Common myeloid progenitor, CD34-positive (primary cell): ENCODE measurements at regions not wholly inside any gene's neighbourhood (a gene's known extent, or its start where the extent isn't known, plus 50 kb on each side); places are given as distances from the start of the nearest gene placed in this dataset.

Source experiments
- CTCF ChIA-PET: fragments of 350-600 bp; sonication (Branson Sonifier 250); formaldehyde crosslinking; loops from one replicate; lab custom pipeline; 2021; ENCODE audit warnings: antibody characterized with exemption; lab: Charles Lee
- POLR2A ChIA-PET: fragments of 350-600 bp; sonication (Branson Sonifier 250); formaldehyde crosslinking; loops from one replicate; lab custom pipeline; 2021; ENCODE audit warnings: antibody characterized with exemption; lab: Charles Lee
- DNase-seq, 3 donors: peaks; one replicate each; pipeline versions ENCODE4 v3.0.0 to v3.0.0-alpha.2; 2013
- H3K27ac ChIP-seq, 2 experiments: 1 replicate in 1 of 2; 2 replicates in 1 of 2; pipeline ENCODE4 v1.7.0; 2013; ENCODE audit warnings: inconsistent platforms in 2 of 2, low read length in 2 of 2, mild to moderate bottlenecking in 2 of 2, low read depth in 1 of 2, moderate library complexity in 1 of 2; ENCODE audit not compliant: severe bottlenecking in 2 of 2, insufficient read depth in 1 of 2, poor library complexity in 1 of 2
- H3K27me3 ChIP-seq, 5 experiments: replicated peaks in 2 of 5; 1 replicate in 3 of 5; 2 replicates in 2 of 5; pipeline versions ENCODE4 v1.6.1 to v1.7.0; 2013; ENCODE audit warnings: low read length in 4 of 5, mild to moderate bottlenecking in 2 of 5, moderate library complexity in 2 of 5, inconsistent platforms in 1 of 5; ENCODE audit not compliant: insufficient read depth in 5 of 5, control insufficient read depth in 4 of 5
- H3K36me3 ChIP-seq, 4 experiments: 1 replicate in 2 of 4; 2 replicates in 2 of 4; pipeline versions ENCODE4 v1.6.1 to v1.7.0; 2013; ENCODE audit warnings: low read length in 3 of 4, control low read depth in 1 of 4, mild to moderate bottlenecking in 1 of 4; ENCODE audit not compliant: control insufficient read depth in 4 of 4, insufficient read depth in 4 of 4
- H3K4me1 ChIP-seq, 4 experiments: 1 replicate in 3 of 4; 2 replicates in 1 of 4; pipeline versions ENCODE4 v1.6.1 to v1.7.1; 2013; ENCODE audit warnings: low read length in 3 of 4, mild to moderate bottlenecking in 3 of 4, control low read depth in 1 of 4, inconsistent platforms in 1 of 4, moderate library complexity in 1 of 4; ENCODE audit not compliant: control insufficient read depth in 4 of 4, insufficient read depth in 4 of 4; ENCODE audit errors: control extremely low read depth in 1 of 4
- H3K4me3 ChIP-seq, 7 experiments: 1 replicate in 4 of 7; 2 replicates in 3 of 7; pipeline versions ENCODE4 v1.5.1 to v1.7.0; 2013; ENCODE audit warnings: mild to moderate bottlenecking in 7 of 7, low read length in 6 of 7, moderate library complexity in 6 of 7, inconsistent platforms in 2 of 7, low read depth in 2 of 7, control low read depth in 1 of 7; ENCODE audit not compliant: insufficient read depth in 4 of 7, control insufficient read depth in 1 of 7; ENCODE audit errors: extremely low read depth in 1 of 7
- H3K9me3 ChIP-seq, 5 experiments: 1 replicate in 4 of 5; 2 replicates in 1 of 5; pipeline versions ENCODE4 v1.6.1 to v1.7.1; 2013; ENCODE audit warnings: low read length in 4 of 5, mild to moderate bottlenecking in 2 of 5, inconsistent platforms in 1 of 5, low read depth in 1 of 5, moderate library complexity in 1 of 5; ENCODE audit not compliant: control insufficient read depth in 4 of 5, insufficient read depth in 2 of 5; ENCODE audit errors: control extremely low read depth in 1 of 5
- WGBS: methylation state at CpG from one replicate; pipeline ENCODE4 v1.1.5; 2013; ENCODE audit not compliant: insufficient coverage; 5-methylcytosine and 5-hydroxymethylcytosine counted together

DNA sequence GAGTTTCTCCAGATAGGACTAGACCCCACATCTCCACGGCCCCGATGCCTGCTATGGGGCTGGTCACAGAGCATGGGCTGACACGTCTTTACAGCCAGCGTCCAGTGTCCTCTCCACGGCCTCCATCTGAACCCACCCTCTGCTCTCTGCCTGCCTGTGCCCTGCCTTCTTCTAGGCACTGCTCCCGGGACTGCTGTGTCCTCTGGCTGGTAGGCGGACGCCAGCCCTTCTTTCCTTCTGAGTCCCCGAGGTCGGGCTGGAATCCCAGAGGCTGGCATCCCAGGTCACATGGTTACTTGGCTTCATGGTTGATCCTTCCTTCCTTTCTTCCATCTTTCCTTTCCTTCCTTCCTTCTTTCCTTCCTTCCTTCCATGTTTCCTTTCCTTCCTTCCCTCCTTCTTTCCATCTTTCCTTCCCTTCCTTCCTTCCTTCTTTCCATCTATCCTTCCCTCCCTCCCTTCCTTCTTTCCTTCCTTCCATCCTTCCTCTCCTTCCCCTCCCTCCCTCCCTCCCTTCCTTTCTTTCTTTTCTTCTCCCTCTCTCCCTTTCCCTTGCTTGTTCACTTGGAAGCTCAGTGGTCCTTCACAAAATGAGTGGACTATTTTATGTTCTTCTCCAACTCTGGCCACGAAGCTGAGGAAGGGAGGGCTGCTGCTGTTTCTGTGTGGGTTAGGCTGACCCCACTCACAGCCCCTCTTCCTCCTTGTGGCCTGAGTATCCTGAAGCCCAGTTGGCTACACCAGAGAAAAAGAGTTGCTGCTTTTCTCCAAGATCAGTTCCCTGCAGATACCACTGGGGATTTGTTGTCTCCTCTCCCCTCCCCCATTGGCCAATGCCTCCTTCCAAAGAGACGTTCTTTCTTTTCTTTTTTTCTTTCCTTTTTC lies 66.8 kb upstream of the NEURL1B start:
- Histone ChIP-seq H3K4me3 (no peak overlapping the region), H3K27me3 (no peaks in the 10 kb centered on the region), H3K4me1 (peaks cover 0 to 21% (median 14%) of the 10 kb centered on the region in 4 experiments), H3K27ac (no peak overlapping the region), H3K9me3 (no peaks in the 10 kb centered on the region), H3K36me3 (no peaks in the 10 kb centered on the region)
- ChIA-PET CTCF (interaction anchor here (0.9 to 1.0 kb wide), 3 partner anchors 27 to 67 kb away, joined by 3 to 4 read pairs (median 4); partner anchors contain the start of gene NEURL1B), POLR2A (no interaction called here)
- 98% methylated on average over 10 of the region's 12 CpGs for WGBS
- DNase-seq = no peak

DNA sequence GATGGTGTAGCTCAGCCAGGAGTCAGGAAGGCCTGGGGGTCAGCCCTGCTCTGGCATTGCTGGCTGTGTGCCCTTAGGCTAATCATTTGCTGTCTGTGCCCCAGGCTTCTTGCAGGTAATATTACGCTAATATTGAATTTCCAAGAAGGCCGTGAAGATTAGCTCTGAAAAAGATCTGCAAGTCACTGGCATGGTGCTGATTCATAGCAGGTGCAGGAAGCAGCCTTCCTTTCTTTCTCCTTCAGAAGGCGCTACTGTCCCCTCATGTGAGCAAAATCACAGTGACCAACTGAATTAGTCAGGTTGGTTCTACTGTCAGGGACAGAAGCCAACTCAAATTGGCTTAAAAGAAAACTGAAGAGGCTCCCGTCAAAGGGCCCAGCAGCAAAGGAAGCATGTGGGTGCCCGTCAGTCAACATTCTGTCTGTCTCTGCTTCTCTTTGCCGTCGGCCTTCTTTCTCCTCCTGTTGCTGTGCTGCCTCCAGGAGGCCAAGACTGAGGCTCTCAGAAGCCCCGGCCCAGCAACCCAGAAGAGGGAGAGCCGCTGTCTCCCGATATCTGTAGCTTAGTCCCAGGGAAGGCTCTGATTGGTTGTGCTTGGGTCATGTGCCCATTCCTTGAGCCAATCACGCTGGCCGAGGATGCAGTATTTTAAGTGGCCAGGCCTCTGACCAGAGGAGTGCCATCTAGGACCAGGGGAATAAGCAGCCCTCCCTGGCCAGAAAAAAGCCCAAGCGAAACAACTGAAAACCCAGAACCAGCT lies 67.8 kb upstream of the NEURL1B start:
- H3K27ac ChIP-seq = no peak overlapping the region
- H3K36me3 ChIP-seq = no peaks in the 10 kb centered on the region
- H3K4me3 ChIP-seq = no peak overlapping the region
- H3K27me3 ChIP-seq = no peaks in the 10 kb centered on the region
- WGBS = 78% methylated on average over 10 of the region's 13 CpGs
- peak; percentile 69 to 95 (median 92) for DNase-seq
- no peaks in the 10 kb centered on the region for H3K9me3 ChIP-seq
- CTCF ChIA-PET = interaction anchor here (0.7 to 1.4 kb wide), 11 partner anchors 13 to 143 kb away, joined by 3 to 4 read pairs (median 3); partner anchors contain the start of gene NEURL1B
- POLR2A ChIA-PET = no interaction called here
- peaks cover 0 to 21% (median 14%) of the 10 kb centered on the region in 4 experiments for H3K4me1 ChIP-seq

DNA sequence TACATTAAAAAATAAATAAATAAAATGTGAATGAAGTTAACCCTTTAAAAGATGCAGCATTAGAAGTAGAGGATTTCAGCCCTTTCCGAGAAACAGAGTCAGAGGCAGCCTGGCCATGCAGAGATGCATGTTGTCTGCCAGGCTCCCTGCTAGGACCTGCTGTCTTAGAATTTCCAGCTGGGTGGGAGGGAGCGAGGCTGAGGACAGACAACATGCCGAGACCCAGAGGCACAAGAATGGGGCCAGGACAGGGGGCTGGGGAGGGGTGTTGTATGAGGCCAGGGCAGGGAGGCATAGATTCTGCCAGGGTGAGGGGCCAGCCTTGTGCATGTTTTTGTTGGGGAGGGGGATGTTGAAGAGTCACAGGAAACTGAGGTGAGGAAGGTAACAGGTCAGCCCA lies 68.6 kb upstream of the NEURL1B start:
- H3K27ac ChIP-seq = no peak overlapping the region
- H3K27me3 ChIP-seq = no peaks in the 10 kb centered on the region
- peaks cover 0 to 21% (median 14%) of the 10 kb centered on the region in 4 experiments for H3K4me1 ChIP-seq
- WGBS = 100% methylated on average over 1 of the region's 3 CpGs
- ChIA-PET POLR2A (no interaction called here), CTCF (interaction anchor here (0.7 to 1.5 kb wide), 15 partner anchors 14 to 144 kb away, joined by 3 to 4 read pairs (median 3); partner anchors contain the start of gene NEURL1B)
- H3K4me3 ChIP-seq = no peak overlapping the region
- H3K36me3 ChIP-seq = no peaks in the 10 kb centered on the region
- no peak for DNase-seq
- H3K9me3 ChIP-seq = no peaks in the 10 kb centered on the region

DNA sequence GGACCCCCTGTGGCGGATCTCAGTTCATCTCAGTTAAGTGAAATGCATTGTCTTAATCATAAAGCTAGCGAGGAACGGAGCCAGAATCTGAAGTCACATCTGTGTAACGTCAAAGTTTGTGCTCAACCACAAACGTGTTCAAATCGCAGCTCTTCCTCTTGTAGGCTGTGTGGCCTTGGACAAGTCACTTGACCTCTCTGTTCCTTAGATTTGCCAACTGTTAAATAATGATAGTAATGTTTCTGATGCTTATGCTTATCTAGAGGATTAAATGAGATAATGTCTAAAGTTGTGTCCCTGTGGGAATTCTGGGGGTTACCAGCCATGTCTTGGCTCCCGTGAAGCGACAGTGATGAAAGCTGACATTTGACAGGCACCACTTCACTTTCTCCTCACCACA lies 69.2 kb upstream of the NEURL1B start:
- H3K9me3 ChIP-seq = no peaks in the 10 kb centered on the region
- H3K27ac ChIP-seq = no peak overlapping the region
- DNase-seq = no peak
- CTCF ChIA-PET = interaction anchor here (0.9 to 1.5 kb wide), 10 partner anchors 19 to 134 kb away, joined by 3 to 4 read pairs (median 3); partner anchors contain the start of gene NEURL1B
- no peaks in the 10 kb centered on the region for H3K27me3 ChIP-seq
- no peaks in the 10 kb centered on the region for H3K36me3 ChIP-seq
- POLR2A ChIA-PET = no interaction called here
- H3K4me1 ChIP-seq = peaks cover 0 to 21% (median 14%) of the 10 kb centered on the region in 4 experiments
- no peak overlapping the region for H3K4me3 ChIP-seq
- 91% methylated on average over 7 of the region's 8 CpGs for WGBS

DNA sequence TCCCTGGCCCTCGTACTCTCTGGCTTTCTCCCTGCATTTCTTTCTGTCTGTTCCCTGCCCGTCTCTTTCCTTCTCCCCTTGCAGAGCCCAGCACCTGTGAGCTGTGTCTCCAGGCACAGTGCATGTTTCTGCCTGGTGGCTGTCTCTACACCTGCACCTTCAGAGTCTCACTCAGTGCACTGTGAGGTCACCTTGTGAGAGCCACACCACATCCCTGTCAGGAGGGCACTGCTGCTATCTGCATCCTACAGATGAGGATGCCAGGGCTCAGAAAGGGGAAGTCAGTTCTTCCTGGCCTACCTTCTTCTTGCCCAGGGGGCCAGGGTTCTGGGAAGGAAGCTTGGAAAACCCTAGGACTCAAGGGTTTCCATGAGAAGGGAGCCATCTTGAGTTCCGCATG lies 69.7 kb upstream of the NEURL1B start:
- Histone ChIP-seq H3K36me3 (no peaks in the 10 kb centered on the region), H3K27ac (no peak overlapping the region), H3K4me3 (no peak overlapping the region), H3K27me3 (no peaks in the 10 kb centered on the region), H3K4me1 (peaks cover 0 to 21% (median 14%) of the 10 kb centered on the region in 4 experiments), H3K9me3 (no peaks in the 10 kb centered on the region)
- DNase-seq = peak; percentile 67 to 97 (median 93)
- CTCF ChIA-PET = interaction anchor here (0.9 to 1.5 kb wide), 8 partner anchors 30 to 134 kb away, joined by 3 to 4 read pairs (median 3); partner anchors contain the start of gene NEURL1B
- POLR2A ChIA-PET = no interaction called here
- 46% methylated on average over 3 of the region's 3 CpGs for WGBS

DNA sequence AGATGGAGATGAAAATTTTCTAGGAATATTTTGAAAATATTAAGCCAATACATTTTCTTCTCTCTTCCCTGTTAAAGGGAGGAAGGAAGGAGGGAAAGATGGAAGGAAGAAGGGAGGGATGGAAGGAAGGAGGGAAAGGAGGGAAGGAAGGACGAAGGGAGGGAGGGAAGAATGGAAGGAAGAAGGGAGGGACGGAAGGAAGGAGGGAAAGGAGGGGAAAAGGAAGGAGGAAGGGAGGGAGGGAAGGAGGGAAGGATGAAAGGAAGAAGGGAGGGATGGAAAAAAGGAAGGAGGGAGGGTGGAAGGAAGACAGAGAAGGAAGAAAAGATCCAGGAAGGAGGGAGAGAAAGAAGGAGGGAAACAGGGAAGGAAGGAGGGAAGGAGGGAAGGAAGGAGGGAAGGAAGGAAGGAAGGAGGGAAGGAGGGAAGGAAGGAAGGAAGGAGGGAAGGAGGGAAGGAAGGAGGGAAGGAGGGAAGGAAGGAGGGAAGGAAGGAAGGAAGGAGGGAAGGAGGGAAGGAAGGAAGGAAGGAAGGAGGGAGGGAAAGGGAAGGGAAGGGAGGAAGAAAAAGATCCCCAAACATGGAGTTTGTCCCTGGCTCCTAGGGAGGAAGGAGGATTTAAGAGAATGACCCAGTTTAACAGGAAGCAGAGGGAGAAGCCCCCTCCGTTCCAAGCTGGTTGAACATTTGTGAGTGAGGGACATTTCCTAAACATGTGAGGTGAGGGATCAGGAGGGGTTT lies 70.3 kb upstream of the NEURL1B start:
- 65% methylated on average over 3 of the region's 3 CpGs for WGBS
- Histone ChIP-seq H3K4me1 (peaks cover 0 to 21% (median 14%) of the 10 kb centered on the region in 4 experiments), H3K27ac (no peak overlapping the region), H3K4me3 (no peak overlapping the region), H3K27me3 (no peaks in the 10 kb centered on the region), H3K36me3 (no peaks in the 10 kb centered on the region), H3K9me3 (no peaks in the 10 kb centered on the region)
- POLR2A ChIA-PET = no interaction called here
- CTCF ChIA-PET = interaction anchor here (1.5 kb wide), 1 partner anchor 29 kb away, joined by 4 read pairs; no protein-coding TSS in a partner anchor
- no peak for DNase-seq
